ENCODE measurements at regions not wholly inside any gene's neighbourhood (a gene's known extent, or its start where the extent isn't known, plus 50 kb on each side); places are given as distances from the start of the nearest gene placed in this dataset.

DNA sequence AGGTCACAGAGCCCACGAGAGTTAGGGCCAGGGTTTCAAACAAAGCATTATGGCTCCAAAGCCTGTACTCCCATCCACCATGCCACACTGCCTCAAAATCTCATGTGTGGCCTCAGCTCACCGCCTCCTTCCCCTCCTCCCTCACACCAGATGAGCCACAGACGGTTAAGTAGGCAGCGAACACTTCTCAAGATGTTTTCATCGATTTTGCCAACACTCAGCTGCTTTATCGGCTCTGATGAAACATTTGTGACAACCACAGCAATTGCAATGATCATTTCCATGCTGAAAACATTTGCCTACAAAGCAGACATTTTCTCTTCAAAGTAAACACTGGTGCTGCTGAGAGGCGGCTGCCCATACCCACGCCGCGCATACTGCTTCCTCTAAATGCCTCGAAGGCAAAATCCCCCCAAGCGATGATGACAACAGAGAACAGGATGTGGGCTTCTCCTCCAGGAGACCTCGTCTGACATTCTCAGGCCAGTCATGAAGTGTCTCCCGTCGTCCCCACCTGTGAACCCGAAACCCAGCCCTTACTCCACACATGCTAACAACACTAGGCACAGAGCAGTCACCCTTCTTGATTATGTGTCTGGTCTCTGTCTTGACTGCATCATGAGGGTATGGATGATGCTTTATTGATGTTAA, 599.2 kb downstream of the SOX6 start:
- TF ChIP-seq EZH2 (IDR thresholded peaks at IDR 0.05; ENCODE audit: low read length, unreplicated experiment) (no peak), CTCF (conservative IDR thresholded peaks at IDR 0.05; ENCODE audit: low read depth, low read length) (no peak), EZH2phosphoT487 (IDR thresholded peaks at IDR 0.05; ENCODE audit: borderline replicate concordance, low read length) (no peak)
- Histone ChIP-seq H3K27ac (ENCODE audit: low read length) (no peak overlapping the region), H3K9me2 (replicated peaks; ENCODE audit: low read length) (no peaks in the 10 kb centered on the region), H3K9ac (ENCODE audit: low read length) (no peak overlapping the region), H2AFZ (ENCODE audit: low read length) (no peak overlapping the region), H3K4me1 (ENCODE audit: insufficient read depth, low read length) (no peaks in the 10 kb centered on the region), H3K4me2 (ENCODE audit: low read length) (no peak overlapping the region), H3K27me3 (ENCODE audit: low read length) (no peaks in the 10 kb centered on the region), H4K20me1 (ENCODE audit: low read length) (no peaks in the 10 kb centered on the region), H3K9me3 (ENCODE audit: low read length) (no peaks in the 10 kb centered on the region), H3K4me3 (ENCODE audit: low read length) (no peak overlapping the region), H3K36me3 (ENCODE audit: low read depth, low read length) (no peaks in the 10 kb centered on the region), H3K79me2 (ENCODE audit: low read length) (no peaks in the 10 kb centered on the region), H3F3A (ENCODE audit: low read length, unreplicated experiment) (no peaks in the 10 kb centered on the region)
- POLR2A ChIA-PET (ENCODE audit: unreplicated experiment): no interaction called here
- no TSS peak for BruUV-seq (replicated peaks)
- intact Hi-C loops (cut with micrococcal nuclease): no loop called here
- CTCF ChIA-PET: no interaction called here
- no peak for ATAC-seq
- DNase-seq: no peak

DNA sequence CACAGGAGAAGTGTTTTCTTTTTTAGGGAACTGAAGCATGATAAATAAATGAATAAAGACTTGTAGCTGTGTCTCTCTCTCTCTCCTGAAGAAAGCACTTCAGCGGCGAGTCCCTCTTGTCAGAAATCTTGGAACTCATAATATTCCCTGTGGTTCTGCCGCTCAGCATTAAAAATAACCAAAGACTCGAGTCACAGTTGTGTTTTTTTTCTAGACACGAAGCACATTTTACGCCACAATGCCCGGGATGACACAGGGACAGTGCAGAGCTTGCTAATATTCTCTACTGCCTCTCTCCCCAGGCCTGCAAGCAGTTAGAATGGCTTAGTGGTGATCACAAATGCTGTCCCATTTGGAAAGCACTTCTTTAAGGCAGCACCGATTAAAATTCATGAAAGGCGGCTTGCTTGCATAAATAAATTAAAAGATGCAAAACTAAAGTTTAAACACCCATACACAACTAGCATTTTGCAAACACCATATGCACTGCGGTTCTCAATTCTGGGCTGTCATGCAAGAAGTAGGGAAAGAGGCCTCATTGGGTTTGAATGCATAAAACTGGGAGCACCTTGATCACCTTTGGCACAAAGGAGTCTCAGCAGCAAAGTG, 597.4 kb downstream of the SOX6 start:
- H3K27me3 ChIP-seq (ENCODE audit: low read length): no peaks in the 10 kb centered on the region
- no peaks in the 10 kb centered on the region for H4K20me1 ChIP-seq (ENCODE audit: low read length)
- H3K9me3 ChIP-seq (ENCODE audit: low read length): no peaks in the 10 kb centered on the region
- ChIA-PET POLR2A (ENCODE audit: unreplicated experiment) (no interaction called here), CTCF (no interaction called here)
- H3F3A ChIP-seq (ENCODE audit: low read length, unreplicated experiment): no peaks in the 10 kb centered on the region
- H3K9me2 ChIP-seq (replicated peaks; ENCODE audit: low read length): no peaks in the 10 kb centered on the region
- ATAC-seq (no peak), DNase-seq (no peak)
- intact Hi-C loops (cut with micrococcal nuclease): no loop called here
- no TSS peak for BruUV-seq (replicated peaks)
- no peaks in the 10 kb centered on the region for H3K4me1 ChIP-seq (ENCODE audit: insufficient read depth, low read length)
- H3K27ac ChIP-seq (ENCODE audit: low read length): no peak overlapping the region
- no peak overlapping the region for H3K9ac ChIP-seq (ENCODE audit: low read length)
- H3K4me3 ChIP-seq (ENCODE audit: low read length): no peak overlapping the region
- H3K79me2 ChIP-seq (ENCODE audit: low read length): no peaks in the 10 kb centered on the region
- no peaks in the 10 kb centered on the region for H3K36me3 ChIP-seq (ENCODE audit: low read depth, low read length)
- no peak for TF ChIP-seq CTCF (conservative IDR thresholded peaks at IDR 0.05; ENCODE audit: low read depth, low read length)
- no peak for TF ChIP-seq EZH2 (IDR thresholded peaks at IDR 0.05; ENCODE audit: low read length, unreplicated experiment)
- no peak for TF ChIP-seq EZH2phosphoT487 (IDR thresholded peaks at IDR 0.05; ENCODE audit: borderline replicate concordance, low read length)
- H2AFZ ChIP-seq (ENCODE audit: low read length): no peak overlapping the region
- H3K4me2 ChIP-seq (ENCODE audit: low read length): no peak overlapping the region

DNA sequence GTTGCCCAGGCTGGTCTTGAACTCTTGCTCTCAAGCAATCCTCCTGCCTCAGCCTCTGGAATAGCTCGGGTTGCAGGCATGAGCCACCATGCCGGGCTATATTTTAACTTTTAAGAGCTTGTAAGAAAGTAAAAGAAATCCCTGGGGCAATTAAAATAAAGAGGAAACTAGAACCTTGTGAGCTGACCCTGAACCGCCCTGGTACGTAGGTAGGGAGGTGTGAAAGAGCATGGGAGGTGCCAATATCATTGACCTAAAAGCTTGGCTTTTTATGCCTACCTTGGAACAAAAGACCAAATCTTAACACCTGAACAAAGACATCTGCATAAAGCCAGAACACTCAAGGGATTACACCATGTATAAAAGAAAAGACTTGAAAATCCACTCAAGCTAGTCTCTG, 595.1 kb downstream of the SOX6 start:
- no peaks in the 10 kb centered on the region for H3K9me3 ChIP-seq (ENCODE audit: low read length)
- no peaks in the 10 kb centered on the region for H3K27me3 ChIP-seq (ENCODE audit: low read length)
- H3F3A ChIP-seq (ENCODE audit: low read length, unreplicated experiment): no peaks in the 10 kb centered on the region
- H3K9ac ChIP-seq (ENCODE audit: low read length): no peak overlapping the region
- BruUV-seq (replicated peaks): no TSS peak
- ChIA-PET CTCF (no interaction called here), POLR2A (ENCODE audit: unreplicated experiment) (no interaction called here)
- H3K9me2 ChIP-seq (replicated peaks; ENCODE audit: low read length): no peaks in the 10 kb centered on the region
- TF ChIP-seq EZH2 (IDR thresholded peaks at IDR 0.05; ENCODE audit: low read length, unreplicated experiment) (no peak), EZH2phosphoT487 (IDR thresholded peaks at IDR 0.05; ENCODE audit: borderline replicate concordance, low read length) (no peak), CTCF (conservative IDR thresholded peaks at IDR 0.05; ENCODE audit: low read depth, low read length) (no peak)
- H4K20me1 ChIP-seq (ENCODE audit: low read length): no peaks in the 10 kb centered on the region
- no peak overlapping the region for H2AFZ ChIP-seq (ENCODE audit: low read length)
- no peaks in the 10 kb centered on the region for H3K4me1 ChIP-seq (ENCODE audit: insufficient read depth, low read length)
- H3K27ac ChIP-seq (ENCODE audit: low read length): no peak overlapping the region
- H3K4me3 ChIP-seq (ENCODE audit: low read length): no peak overlapping the region
- no peak for ATAC-seq
- no peaks in the 10 kb centered on the region for H3K36me3 ChIP-seq (ENCODE audit: low read depth, low read length)
- DNase-seq: no peak
- no peaks in the 10 kb centered on the region for H3K79me2 ChIP-seq (ENCODE audit: low read length)
- intact Hi-C loops (cut with micrococcal nuclease): no loop called here
- no peak overlapping the region for H3K4me2 ChIP-seq (ENCODE audit: low read length)
